NCI-H1436 (cell line): ENCODE measurements at regions not wholly inside any gene's neighbourhood (a gene's known extent, or its start where the extent isn't known, plus 50 kb on each side); places are given as distances from the start of the nearest gene placed in this dataset.

Experiments used
- DNase-seq: peaks from one replicate; lab custom pipeline; 2025; lab: John Stamatoyannopoulos, UW

DNA sequence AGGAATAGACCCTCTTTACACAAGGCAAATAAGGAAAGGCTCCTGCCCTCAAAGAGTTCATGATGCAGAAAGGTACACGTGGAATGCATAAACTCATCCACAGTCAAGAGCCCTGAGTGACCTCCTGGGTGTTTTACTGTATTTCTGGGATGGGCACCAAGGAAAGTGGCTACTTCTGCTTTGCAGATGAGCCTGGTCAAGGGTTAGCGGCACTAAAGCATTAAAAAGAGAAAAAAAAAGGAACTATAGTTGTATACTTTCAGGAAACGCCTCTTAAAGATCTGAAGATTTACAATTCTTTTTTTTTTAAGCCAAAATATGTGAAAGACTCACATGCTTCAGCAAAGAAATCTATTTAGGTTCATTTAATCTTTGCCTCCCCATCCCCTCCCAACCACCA, 366.2 kb upstream of the PDE4D start:
- no peak for DNase-seq

DNA sequence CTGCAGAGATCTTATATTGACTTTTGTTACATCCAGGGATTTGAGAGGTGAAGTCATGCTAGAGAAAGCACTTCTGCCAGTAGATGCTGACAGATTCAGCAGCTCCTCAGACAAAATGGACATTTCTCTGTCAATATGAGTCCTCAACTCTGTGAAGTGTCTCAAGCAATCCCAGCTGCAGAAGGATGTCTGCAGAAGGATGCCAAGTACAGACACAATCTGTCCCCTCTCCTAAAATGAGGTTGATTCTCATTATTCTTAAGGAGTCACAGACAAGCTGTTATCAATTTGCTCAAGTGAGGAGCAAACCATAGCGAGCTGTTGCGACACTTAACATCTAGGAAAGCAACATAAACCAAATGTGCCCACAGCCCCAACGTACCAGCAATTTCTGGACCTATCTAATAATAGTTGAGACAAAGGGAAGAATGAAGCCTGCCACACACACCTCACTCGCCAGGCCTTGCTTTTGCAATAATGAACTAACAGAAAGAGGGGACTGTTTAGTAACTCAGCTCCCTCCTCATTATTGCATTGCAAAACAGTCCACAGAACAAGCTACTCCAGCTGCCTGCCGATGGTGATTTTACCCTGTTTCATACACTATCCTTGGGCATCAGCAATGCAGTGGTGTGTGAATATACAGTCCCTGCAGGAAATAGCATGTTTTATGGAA, 364.2 kb upstream of the PDE4D start:
- no peak for DNase-seq

DNA sequence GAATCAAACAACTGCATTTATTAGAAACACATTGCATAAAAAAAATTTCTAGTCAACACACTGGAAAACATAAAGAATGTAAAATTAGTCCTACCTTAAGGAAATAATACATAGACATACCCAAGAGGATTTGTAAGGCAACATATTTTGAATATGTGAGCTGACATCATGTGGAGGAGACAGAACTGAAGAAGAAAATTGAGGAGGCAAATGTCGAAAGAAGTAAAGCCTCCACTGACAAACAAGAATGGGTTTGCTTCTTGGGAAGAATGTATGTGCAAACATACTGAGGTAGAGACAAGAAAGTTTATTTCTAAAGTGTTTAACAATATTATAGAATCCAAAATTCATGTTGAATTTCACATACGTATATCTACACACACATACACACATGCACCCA, 363.0 kb upstream of the PDE4D start:
- DNase-seq, result no peak

DNA sequence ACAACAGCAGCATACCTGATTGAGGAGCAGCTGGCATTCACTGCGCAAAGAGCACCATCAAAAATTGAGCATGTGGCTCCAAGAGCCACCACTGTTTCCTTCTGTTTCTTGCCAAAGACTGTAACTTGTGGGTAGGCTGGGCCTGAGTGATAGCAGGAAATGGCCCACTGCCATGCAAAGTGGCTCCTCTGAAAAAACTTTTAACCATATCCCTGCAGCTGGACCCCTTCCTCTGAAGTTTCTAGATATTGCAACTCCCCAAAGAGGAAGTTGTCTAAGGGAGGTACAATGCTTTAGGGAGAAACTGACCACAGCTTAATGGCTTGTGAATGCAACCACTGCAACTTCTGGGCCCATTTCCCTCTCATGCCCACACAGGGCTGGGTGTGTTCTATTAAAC, 355.4 kb upstream of the PDE4D start:
- no peak for DNase-seq

DNA sequence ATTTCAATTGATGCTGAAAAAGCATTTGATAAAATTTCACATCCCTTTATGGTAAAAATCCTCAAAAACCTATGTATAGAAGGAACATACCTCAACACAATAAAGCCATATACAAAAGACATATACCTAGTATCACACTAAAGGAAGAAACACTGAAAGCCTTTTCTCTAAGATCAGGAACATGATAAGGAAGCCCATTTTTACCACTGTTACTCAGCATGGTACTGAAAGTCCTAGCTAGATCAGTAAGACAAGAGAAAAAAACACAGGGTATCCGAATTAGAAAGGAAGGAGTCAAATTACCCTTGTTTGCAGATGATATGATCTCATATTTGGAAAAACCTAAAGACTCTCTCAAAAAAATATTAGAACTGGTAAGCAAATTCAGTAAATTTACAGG, 350.2 kb upstream of the PDE4D start:
- no peak for DNase-seq

DNA sequence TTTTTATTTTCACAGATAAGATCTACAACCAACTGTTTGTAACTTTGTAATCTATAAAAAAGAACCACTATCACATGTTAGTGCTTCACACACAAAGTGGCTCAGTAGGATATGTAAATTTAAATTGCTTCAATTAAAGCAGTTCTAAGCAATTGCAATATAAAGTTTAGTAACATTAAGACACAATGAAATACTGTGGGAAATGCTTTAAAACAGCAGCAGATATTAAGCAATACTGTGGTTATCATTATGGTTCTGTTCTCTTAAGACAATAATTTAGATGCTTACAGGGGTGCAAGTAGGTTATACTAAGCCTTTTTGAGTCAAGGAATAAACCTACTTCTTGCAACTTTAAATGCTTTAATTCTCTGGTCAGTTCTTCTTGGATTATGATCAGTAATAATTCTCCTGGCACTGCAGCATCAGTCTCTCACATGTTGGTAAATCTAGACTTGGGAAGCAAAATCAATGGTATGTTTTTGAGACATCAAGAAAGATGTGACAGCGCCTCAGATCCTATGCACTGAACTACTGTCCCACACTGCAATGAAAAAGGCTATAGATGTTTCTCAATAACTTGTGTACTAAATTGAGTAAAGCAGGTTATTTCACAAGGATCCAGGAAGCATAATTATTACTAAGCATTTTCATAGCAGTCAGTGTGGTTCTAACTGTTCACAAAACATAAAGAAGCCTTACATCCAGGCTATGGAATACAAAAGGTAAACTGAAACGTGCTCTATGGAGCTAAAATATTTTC, 338.7 kb upstream of the PDE4D start:
- no peak for DNase-seq

DNA sequence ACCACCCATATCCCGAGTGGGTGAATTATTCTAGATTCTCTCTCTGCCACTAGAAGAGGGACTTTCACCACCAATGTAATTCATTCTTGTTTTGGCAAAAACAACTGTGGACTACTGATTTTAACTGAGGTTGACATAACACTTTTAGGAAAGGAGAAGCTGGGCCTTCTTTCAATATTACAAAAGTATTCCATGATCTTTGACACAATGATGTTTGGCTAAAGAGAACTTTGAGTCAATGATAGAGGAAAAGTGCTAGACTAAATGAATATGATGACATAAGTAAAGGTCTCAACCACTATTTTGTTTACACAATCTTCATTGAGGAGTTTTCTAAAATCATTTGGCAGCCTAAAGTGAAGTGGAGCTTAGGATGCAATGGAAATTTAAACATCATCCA, 336.9 kb upstream of the PDE4D start:
- DNase-seq, result no peak

DNA sequence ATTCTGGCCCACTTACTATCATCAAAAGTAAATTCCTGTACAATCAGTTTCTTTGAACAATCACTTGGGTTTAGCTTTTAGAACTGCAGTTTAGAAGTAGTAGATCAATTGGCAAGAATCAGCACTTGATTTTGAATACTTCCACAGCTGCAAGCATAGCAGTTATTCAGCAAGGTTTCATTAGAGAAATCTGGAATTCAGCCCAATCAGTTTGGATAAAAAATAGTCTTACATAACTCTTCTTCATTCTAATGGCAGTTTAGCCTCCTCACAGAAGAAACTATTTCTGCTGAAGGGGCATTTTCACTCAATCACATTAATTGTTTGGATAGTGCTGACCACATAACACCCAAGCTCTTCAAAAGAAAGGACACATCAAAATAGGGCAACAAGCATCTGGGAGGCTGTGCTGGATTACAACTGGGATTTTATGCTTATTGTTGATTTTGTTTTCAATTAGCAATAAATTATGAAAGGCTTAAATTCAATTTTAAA, 336.2 kb upstream of the PDE4D start:
- no peak for DNase-seq

DNA sequence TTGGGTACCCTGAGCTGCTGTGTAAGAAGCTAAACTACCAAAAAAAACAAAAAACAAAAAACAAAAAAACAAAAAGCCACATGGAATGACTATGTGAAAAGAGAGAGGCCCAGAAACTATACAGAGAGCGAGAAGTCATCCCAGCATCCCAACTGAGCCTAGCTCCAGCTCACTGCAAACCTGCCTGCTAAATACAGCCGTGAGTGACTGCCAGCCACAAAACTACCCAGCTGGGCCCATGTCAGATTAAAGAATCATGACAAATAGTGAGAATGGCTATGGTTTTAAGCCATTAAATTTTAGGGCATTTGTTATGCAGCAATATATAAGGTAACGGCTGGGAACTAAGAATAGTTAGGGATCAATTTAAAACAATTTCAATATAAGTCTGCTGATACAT, 335.1 kb upstream of the PDE4D start:
- DNase-seq, result no peak

DNA sequence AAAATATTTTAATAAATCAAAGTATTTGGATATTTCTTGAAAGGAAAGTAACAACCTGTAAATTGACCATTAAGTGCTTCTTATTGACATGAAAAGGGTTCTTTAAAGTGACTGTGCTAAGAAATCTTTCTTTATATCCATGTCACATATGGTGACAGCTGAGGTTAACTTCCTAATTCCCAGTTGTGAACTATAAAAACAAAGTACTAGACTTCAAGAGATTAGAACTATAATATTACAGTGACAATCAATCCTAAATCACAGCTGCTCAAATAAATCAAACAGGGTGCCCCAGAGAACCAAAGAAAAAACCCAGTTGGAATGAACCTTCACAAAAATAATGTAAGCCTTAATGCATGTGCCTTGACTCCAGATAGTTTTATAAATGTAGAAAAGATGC, 332.6 kb upstream of the PDE4D start:
- no peak for DNase-seq

DNA sequence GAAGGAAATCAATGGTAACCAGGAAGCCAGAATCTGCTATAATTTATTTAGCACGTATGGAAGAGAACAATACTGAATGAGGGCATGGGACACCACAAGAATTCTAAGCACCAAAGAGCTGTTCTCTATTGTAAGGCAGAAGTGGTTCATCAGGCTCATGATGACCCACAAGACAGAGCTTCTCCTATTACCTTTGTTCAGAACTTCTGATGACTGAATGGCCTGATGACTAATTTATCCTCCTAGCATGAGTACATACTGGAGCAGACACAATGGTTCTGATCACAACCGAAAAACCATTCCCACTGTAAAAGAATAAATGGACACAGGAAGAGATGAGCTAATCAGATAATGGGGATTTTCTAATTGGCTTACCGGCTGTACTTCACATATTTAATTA, 329.8 kb upstream of the PDE4D start:
- no peak for DNase-seq

DNA sequence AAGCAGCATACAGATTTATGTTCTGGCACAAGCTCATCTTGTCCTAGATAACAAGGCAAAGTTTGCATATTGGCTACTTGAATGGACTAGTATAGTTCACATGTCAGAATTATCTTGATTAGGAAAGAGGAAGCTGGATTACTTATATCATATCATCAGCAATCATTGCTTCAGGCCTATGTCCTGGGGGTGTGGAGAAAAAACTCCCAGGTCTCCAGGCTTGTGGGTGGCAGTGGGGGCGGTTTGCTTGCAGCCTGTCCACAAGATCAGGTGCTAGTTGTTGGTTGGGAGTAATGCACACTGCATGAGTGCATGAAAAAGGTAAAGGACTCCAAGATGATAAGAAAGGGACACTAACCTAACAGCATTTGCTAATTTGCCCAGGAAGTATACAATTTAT, 326.4 kb upstream of the PDE4D start:
- DNase-seq, result no peak

DNA sequence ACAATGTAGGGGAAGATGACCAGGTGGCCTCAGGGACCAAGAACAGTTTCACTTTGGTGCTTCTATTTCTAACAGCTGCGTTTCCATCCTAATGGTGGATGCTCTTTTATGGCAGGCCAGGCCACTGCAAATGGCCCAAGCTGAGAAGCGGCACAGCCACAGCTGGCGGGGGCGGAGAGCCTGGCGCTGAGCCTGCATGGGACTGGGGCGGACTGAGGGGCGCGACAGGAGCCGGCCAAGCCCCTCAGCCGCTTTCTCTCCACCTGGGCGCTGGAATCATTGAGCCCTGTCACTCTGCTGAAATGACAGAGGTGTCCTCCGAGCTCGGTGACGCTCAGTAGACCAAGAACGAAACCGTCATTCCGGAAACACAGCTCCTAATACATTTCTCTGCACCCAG, 317.3 kb upstream of the PDE4D start:
- DNase-seq, result no peak

DNA sequence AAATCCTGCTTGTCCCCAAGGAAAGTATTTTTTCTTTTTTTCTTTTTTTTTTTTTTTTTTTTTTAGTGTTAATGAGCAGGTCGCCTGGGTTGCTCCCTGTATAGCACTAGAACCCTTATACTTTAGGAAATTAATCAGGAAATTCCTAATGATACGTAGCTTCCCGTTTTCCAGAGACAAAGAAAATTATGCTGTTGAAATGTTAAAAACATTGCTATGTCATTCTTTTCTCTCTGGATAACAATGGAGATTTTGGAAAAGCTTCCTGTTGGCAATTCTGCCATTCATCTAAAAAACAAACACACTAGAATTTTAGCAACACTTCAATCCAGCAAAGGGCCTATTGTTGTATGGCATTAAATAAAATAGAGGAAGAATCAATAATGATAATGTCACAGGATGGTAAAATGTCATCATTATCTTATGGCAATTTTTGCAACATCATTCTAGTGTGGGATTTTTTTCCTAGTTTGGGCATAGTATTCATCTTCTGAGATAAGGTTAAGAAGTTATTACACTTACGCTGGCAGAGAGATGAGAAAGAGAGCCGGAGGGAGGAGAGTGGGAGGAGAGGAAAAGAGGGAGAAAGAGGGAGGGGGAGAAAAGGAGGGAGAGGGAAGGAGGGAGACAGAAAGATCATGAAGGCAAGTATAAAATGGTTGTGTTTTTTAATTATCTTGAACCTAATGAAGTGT, 315.8 kb upstream of the PDE4D start:
- no peak for DNase-seq

DNA sequence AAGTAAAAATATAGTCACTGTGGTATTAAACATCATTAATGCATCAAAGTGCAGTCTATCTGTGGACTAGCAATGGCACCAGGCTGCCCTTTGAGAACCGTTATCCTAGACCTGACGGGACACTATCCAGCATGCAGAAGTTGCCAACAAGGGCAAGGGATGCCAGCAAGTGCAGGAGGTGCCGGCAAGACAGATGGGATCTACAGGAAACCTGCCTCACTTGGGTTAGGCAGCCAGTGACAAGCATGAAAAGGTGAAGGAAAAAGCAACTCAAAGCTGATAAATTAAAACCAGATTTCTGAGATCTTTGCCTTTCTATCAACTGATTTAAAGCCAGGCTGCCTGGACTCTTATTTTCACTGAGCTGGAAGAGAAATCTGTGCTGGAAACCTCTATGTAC, 315.2 kb upstream of the PDE4D start:
- no peak for DNase-seq

DNA sequence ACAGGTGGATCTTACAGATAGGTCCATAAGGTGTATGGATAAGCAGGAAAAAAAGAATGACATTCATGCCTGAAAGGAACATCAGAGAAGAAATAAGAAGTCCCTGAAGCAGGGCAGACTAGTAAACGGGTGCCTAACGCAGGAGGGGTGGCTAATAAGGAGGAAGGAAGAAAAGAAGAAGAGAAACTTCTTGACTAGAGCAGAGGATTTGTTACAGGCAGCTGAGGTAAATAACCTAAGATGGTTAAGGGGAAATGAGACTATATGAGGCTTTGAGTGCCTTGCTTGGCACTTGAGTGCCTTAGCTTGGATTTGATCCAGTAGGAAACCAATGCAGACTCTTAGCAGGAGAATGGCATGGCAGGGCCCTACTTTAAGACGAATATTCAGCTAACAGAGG, 313.5 kb upstream of the PDE4D start:
- no peak for DNase-seq

DNA sequence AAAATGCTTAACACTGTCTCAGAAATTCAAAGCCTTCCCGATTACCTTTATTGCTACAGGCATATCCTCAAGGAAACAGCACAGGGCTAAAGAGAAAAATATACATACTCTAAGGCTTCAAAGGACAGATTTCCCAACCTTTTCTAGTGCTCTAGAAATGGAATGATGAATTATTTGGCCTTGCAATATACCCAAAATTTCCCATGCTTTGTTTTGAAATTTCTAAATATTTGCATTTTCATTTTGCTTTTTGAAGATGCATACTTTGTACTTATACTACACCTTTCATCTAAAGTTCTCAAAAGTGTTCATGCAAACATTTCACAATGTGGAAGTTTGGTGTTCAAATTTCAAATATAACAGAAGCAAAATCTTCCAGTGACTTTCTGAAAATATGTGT, 312.7 kb upstream of the PDE4D start:
- DNase-seq, result no peak

DNA sequence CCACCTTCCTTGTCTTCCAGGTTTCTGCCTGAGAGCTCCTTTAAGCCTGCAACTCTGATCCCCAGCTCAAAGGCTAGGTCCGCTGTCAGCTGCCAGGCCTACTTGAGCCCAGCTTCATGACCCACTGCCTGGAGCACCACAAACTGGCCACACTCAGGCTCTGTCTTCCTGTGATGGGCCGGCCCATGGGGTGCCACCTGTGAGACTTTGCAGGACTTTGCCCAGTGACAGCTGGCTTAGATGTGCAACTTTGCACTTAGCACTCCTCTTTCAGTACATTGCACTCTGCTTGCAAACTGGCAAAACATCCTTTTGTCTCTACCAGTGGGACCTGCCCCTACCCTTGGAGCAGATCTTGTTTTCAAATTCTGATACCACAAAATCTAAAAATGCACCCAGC, 311.5 kb upstream of the PDE4D start:
- DNase-seq, result no peak

DNA sequence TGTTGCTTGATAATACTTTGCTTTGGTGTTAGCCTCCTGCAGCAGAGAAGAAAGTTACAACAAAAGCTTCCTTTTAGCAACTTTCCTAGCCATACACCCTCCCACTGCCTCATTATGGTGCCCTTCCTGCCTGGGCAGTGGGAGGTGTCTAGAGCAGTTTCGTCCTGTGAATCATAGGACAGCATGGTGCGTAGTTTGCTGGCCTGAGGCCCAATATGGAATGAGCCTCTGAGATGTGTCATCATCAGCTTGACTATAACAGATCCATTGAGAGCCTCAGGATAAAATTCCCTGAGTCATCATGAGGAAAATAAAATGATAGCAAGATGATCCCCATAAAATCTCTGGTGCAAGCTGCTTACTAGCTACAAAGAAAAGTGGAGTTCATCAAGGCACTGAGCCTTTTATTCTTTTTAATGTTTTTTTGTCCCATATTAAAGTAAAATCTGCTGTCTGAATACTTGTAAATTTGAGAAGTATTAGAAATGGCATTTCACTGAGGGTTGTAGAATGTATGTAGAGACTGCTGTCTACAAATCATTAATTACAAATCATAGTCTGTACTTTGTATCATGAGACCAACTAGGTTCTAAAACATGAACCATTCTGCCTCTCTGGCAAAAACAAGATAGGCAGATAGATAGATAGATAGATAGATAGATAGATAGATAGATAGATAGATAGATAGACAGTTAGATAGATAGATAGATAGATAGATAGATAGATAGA, 303.0 kb upstream of the PDE4D start:
- DNase-seq, result no peak

DNA sequence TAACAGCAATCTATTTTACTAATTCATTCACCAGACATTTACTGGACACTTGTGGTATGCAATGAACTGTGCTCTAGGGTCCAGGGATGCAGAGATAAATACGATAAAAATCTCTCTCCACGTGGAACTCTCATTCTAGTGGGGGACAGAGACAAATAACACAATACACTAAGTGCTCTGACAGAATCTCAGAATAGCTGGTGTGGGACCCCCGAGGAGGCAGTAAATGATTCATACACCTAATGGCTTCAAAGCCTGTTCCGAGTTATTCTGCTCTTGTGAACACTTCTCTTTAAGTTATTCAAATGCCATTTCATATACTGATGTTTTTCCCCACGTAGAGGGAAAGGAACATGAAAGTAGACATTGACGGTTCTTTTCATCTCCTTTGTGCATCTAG, 302.0 kb upstream of the PDE4D start:
- no peak for DNase-seq

DNA sequence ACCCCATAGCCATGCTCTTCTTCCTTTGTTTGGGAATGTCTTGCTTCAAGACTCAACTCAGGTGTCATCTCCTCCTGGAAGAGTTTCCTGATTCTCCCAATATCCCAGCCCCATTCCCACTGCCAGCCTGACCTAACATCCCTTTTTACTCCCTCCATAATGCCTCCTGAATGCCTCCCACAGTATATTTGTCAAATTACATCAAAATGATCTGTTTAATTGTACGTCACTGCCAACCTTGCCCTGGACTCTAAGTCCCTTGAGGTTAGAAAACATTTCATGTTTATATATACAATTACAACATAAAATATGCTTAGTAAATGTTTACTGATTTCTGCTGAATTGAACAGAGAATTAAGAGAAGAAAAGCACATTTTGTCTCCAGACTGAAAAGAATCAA, 301.6 kb upstream of the PDE4D start:
- DNase-seq, result no peak

DNA sequence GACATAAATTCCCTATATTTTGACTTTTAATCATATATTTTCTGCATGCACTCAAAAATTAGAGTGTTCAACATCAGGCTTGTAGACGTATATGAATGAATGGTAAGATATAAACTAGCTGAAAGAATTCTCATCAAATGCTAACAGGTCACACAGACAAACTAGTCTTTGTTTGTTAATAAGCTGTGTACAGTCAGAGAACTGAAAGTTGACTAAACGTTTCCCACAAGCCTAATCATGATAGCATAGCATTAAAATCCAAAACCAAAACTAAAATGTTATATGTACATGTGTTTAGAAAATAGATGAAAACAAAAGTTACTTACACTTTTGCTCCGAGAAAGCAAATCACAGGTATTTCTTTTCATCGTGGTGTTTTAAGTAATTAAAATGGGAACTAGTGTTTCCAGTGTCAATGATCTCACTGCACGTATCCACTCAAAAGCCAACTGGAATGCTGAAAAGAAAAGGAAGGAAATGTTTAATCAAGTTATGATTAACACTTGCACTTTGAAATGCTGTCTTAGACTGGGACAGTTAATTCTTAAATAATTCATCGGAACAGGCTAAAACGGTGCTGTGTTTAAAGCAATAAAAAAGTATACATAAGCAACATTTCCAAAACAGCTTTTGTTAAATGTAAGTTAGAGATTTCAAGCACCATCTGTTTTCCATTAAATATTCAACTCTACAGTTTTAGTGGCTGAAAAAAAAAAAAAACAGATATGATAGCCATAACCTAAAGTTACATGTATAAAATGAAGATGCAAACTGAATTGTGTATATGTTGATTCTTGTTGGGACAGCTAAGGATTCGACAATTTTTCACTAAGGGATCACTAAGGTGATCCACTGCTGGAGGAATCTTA, 291.9 kb upstream of the PDE4D start:
- DNase-seq, result no peak
